ENCODE measurements at regions not wholly inside any gene's neighbourhood (a gene's known extent, or its start where the extent isn't known, plus 50 kb on each side); places are given as distances from the start of the nearest gene placed in this dataset.
A peak's percentile ranks its signal among the peaks of the same experiment; 100 is the strongest.

DNA sequence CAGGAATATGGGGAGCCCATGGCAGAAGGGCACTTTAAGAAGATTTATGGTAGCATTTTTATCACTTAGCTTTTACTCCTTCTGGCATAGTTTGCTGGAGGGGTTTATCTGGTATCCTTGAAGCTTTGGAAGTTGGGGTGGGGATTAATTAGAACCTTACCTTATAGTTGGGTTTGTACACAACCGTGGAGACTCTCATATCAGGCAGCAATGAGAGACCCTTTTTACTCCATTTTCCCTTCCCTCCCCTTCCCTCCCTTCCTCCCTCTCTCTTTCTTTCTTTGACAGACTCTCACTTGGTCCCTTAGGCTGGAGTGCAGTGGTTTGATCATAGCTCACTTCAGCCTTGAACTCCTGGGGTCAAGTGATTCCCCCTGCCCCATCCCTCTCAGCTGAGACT lies 465.8 kb upstream of the PODXL start:
- TF ChIP-seq, protein P1, sequence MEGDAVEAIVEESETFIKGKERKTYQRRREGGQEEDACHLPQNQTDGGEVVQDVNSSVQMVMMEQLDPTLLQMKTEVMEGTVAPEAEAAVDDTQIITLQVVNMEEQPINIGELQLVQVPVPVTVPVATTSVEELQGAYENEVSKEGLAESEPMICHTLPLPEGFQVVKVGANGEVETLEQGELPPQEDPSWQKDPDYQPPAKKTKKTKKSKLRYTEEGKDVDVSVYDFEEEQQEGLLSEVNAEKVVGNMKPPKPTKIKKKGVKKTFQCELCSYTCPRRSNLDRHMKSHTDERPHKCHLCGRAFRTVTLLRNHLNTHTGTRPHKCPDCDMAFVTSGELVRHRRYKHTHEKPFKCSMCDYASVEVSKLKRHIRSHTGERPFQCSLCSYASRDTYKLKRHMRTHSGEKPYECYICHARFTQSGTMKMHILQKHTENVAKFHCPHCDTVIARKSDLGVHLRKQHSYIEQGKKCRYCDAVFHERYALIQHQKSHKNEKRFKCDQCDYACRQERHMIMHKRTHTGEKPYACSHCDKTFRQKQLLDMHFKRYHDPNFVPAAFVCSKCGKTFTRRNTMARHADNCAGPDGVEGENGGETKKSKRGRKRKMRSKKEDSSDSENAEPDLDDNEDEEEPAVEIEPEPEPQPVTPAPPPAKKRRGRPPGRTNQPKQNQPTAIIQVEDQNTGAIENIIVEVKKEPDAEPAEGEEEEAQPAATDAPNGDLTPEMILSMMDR (conservative IDR thresholded peaks at IDR 0.05) = no peak
- no peaks in the 10 kb centered on the region for H3K36me3 Mint-ChIP-seq (ENCODE audit: low read depth)

DNA sequence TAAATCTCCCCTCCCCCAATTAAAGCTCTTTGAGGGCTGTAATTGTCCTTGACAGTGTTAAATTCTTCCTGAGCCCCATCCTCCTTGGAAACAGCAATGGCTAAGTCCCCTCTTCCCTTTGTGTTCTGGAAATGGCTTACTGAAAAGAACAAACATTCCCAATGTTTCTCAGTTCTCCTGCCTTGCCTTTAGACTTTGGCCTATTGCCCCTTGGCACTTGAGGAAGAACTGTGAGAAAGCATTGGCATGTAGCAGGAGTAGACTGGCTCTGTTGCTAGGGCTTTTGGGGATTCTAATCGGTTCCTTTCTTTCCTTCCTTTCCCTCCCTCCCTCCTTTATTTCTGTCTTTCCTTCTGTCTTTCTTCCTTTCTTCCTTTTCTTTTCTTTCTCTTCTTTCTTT lies 463.3 kb upstream of the PODXL start:
- H3K4me3 Mint-ChIP-seq = no peak overlapping the region
- H3K36me3 Mint-ChIP-seq (ENCODE audit: low read depth) = no peaks in the 10 kb centered on the region
- H3K27me3 Mint-ChIP-seq (ENCODE audit: low read depth) = peaks cover 3% of the 10 kb centered on the region
- TF ChIP-seq, protein P1 (conservative IDR thresholded peaks at IDR 0.05) = no peak
- DNase-seq (ENCODE audit: low read depth, low spot score) = no peak
- H3K9me3 Mint-ChIP-seq = peaks cover 7% of the 10 kb centered on the region
- peaks cover 14% of the 10 kb centered on the region for H3K4me1 Mint-ChIP-seq
- H3K27ac Mint-ChIP-seq (ENCODE audit: unreplicated experiment) = peak overlapping the region; percentile 78

More for the DNA sequence above, 465.8 kb upstream of the PODXL start:
- Mint-ChIP-seq H3K9me3 (peaks cover 5% of the 10 kb centered on the region), H3K27ac (ENCODE audit: unreplicated experiment) (no peak overlapping the region), H3K4me3 (no peak overlapping the region), H3K27me3 (ENCODE audit: low read depth) (peaks cover 3% of the 10 kb centered on the region), H3K4me1 (peaks cover 14% of the 10 kb centered on the region)
- no peak for DNase-seq (ENCODE audit: low read depth, low spot score)

DNA sequence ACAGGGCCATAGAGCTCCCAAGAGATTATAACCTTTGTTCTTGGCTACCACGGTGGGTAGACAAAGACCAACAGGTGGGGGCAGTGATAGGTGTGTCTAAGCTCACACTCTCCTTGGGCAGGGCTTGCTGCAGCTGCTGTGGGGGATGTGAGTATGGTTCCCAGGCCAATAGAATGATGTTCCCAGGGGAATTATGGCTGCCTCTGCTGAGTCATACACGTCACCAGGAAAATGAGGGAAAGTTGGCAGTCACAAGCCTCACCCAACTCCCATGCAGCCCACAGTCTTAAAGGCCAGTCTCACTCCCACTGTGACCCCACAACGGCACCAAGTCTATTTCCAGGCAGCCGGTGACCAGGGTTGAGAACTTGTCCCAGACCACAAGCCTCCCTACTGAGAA lies 453.4 kb upstream of the PODXL start:
- no peak overlapping the region for H3K4me3 Mint-ChIP-seq
- TF ChIP-seq, protein P1 (conservative IDR thresholded peaks at IDR 0.05) = no peak
- no peaks in the 10 kb centered on the region for H3K36me3 Mint-ChIP-seq (ENCODE audit: low read depth)
- H3K27ac Mint-ChIP-seq (ENCODE audit: unreplicated experiment) = no peak overlapping the region
- H3K4me1 Mint-ChIP-seq = no peaks in the 10 kb centered on the region
- no peak for DNase-seq (ENCODE audit: low read depth, low spot score)
- H3K9me3 Mint-ChIP-seq = peaks cover 12% of the 10 kb centered on the region
- peaks cover 2% of the 10 kb centered on the region for H3K27me3 Mint-ChIP-seq (ENCODE audit: low read depth)

DNA sequence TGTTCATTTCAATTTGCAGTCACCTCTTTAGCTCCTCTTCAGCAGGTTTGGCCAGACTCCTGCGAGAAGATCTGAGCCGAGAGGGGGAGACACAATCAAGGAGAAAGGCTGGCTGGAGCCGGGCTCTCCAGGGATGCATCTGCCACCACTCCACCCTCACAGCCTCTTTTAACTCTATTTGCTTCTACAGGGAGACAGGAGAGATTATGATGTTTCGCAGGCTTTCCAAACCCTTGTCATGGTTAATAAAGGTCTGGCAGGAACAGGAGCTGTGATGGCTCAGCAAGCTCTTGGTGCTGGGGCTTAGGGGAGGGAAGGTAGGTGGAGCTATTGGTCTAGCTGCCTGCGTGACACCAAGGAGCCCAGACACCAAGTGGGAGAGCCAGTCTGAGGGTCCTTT lies 448.1 kb upstream of the PODXL start:
- Mint-ChIP-seq H3K4me1 (no peaks in the 10 kb centered on the region), H3K27me3 (ENCODE audit: low read depth) (peaks cover 2% of the 10 kb centered on the region), H3K36me3 (ENCODE audit: low read depth) (no peaks in the 10 kb centered on the region), H3K9me3 (peaks cover 3% of the 10 kb centered on the region), H3K4me3 (no peak overlapping the region), H3K27ac (ENCODE audit: unreplicated experiment) (no peak overlapping the region)
- DNase-seq (ENCODE audit: low read depth, low spot score) = no peak
- TF ChIP-seq, protein P1 (conservative IDR thresholded peaks at IDR 0.05) = no peak

DNA sequence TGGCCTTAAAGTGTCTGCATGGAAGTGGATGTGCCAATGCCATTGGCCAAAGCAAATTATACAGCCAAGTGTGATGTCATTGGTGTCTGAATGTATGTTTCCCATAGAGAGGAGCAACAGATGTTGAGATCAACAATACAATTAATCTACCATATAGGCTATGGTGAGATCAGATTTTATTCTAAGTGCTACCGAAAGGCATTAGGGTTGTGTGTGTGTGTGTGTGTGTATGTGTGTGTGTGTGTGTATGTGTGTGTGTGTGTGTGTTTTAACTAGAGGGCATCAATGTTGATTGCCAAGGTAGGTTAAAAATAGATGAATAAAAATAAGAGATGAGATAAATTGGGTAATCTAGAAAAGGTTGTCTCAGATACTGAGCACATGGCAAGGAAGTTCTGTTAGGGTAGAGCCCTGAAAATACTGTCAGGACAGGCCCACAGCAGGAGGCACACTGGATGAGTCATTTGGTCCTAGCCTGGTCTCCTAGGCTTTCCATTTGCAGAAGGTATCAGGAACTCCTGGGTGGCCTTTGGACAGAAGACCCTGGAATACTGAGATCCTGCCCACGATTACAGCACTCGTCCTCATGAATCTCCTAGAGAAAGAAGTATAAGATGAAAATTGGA lies 446.0 kb upstream of the PODXL start:
- DNase-seq (ENCODE audit: low read depth, low spot score) = no peak
- Mint-ChIP-seq H3K9me3 (no peaks in the 10 kb centered on the region), H3K4me3 (no peak overlapping the region), H3K36me3 (ENCODE audit: low read depth) (no peaks in the 10 kb centered on the region), H3K27ac (ENCODE audit: unreplicated experiment) (no peak overlapping the region), H3K4me1 (no peaks in the 10 kb centered on the region), H3K27me3 (ENCODE audit: low read depth) (no peaks in the 10 kb centered on the region)
- TF ChIP-seq, protein P1 (conservative IDR thresholded peaks at IDR 0.05) = no peak

Data from neural crest cell (in vitro differentiated cells).